CD4-positive, alpha-beta T cell treated with Interleukin-1 beta for 1 hour (primary cell): ENCODE measurements at regions not wholly inside any gene's neighbourhood (a gene's known extent, or its start where the extent isn't known, plus 50 kb on each side); places are given as distances from the start of the nearest gene placed in this dataset.
"Not testable (repeated sequence)": the region's sequence is repeated elsewhere in the genome, so short reads cannot be mapped to it uniquely, and the experiment has no call there.

ENCODE experiments used
- DNase-seq, 2 donors: peaks; one replicate each; pipeline ENCODE4 v3.0.0-alpha.2; 2020 to 2022

- DNase-seq: no peak
Observed at GRCh38 chrX:55142206-55142918, 53.5 kb downstream of the PAGE2 start.

- no peak for DNase-seq
Observed at GRCh38 chrX:55142919-55143310, 54.1 kb downstream of the PAGE2 start.

- no peak for DNase-seq
Observed at GRCh38 chrX:55143621-55144020, 54.8 kb downstream of the PAGE2 start.

GRCh38 chrX:55144697-55145096 lies 55.9 kb downstream of the PAGE2 start:
- DNase-seq: no peak

- no peak for DNase-seq
Observed at GRCh38 chrX:55149242-55149641, 60.4 kb downstream of the PAGE2 start.

- no peak for DNase-seq
Observed at GRCh38 chrX:55151199-55151598, 62.4 kb downstream of the PAGE2 start.

GRCh38 chrX:55159551-55159950 lies 60.6 kb upstream of the PAGE5 start:
- peak in 1 of 2 donors; percentile 24 for DNase-seq

- DNase-seq: peak; percentile 90 to 91
Observed at GRCh38 chrX:55160685-55161552, 59.2 kb upstream of the PAGE5 start.

GRCh38 chrX:55161581-55161980 lies 58.6 kb upstream of the PAGE5 start:
- DNase-seq: no peak

- DNase-seq: no peak
Observed at GRCh38 chrX:55163171-55163570, 57.0 kb upstream of the PAGE5 start.

- DNase-seq: not testable (repeated sequence)
Observed at GRCh38 chrX:55165026-55165425, 55.1 kb upstream of the PAGE5 start.

GRCh38 chrX:55167124-55167803 lies 52.9 kb upstream of the PAGE5 start:
- no peak for DNase-seq

GRCh38 chrX:55167901-55168300 lies 52.2 kb upstream of the PAGE5 start:
- no peak for DNase-seq

- DNase-seq: no peak
Observed at GRCh38 chrX:55169782-55170181, 50.4 kb upstream of the PAGE5 start.
